ENCODE measurements at regions not wholly inside any gene's neighbourhood (a gene's known extent, or its start where the extent isn't known, plus 50 kb on each side); places are given as distances from the start of the nearest gene placed in this dataset.

DNA sequence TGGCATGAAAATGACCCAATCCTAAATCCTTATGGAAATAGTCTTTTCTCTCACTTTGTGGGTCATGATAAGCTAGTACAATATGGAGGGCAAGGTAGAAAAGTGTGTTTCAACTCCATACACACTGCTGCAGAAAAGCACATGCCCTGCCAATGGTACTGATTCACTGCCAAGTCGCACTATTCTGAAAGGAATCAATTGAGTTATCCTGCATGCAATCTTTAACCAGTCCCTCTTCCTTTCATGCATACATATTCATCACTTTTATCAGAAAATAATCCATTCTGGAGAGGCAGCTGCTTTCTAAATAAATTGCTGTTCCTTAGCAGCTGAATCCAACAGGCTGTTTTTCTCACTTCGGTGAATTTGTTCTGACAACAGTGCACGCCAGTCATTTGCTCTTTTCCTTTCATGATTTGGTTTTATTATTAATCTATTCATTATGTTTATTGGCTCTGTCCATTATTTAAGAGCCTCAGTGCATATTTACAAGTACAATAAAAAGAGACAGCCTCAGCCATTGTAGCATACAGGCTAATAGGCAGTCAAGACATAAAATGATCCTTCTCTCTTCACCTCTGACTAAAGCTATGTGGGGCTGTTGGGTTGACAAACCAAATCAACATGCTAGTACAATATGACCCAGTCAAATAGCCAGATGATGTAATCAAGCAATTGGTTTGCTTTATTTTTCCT lies 108.8 kb downstream of the CHD1L start:
- TF ChIP-seq, protein P1, sequence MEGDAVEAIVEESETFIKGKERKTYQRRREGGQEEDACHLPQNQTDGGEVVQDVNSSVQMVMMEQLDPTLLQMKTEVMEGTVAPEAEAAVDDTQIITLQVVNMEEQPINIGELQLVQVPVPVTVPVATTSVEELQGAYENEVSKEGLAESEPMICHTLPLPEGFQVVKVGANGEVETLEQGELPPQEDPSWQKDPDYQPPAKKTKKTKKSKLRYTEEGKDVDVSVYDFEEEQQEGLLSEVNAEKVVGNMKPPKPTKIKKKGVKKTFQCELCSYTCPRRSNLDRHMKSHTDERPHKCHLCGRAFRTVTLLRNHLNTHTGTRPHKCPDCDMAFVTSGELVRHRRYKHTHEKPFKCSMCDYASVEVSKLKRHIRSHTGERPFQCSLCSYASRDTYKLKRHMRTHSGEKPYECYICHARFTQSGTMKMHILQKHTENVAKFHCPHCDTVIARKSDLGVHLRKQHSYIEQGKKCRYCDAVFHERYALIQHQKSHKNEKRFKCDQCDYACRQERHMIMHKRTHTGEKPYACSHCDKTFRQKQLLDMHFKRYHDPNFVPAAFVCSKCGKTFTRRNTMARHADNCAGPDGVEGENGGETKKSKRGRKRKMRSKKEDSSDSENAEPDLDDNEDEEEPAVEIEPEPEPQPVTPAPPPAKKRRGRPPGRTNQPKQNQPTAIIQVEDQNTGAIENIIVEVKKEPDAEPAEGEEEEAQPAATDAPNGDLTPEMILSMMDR (IDR thresholded peaks at IDR 0.05), result no peak
- no peak for TF ChIP-seq EP300 (IDR thresholded peaks at IDR 0.05)
- TF ChIP-seq POLR2AphosphoS5 (IDR thresholded peaks at IDR 0.05), result no peak
- TF ChIP-seq POLR2A (IDR thresholded peaks at IDR 0.05), result no peak

Measured in upper lobe of left lung (tissue), 4 donors.